Stimulated activated CD4-positive, alpha-beta T cell treated with anti-CD3 and anti-CD28 coated beads, Interleukin-1b, Interleukin-23, amount 100 ng/mL, for 4 hours (primary cell): ENCODE measurements at regions not wholly inside any gene's neighbourhood (a gene's known extent, or its start where the extent isn't known, plus 50 kb on each side); places are given as distances from the start of the nearest gene placed in this dataset.

ENCODE experiments used
- DNase-seq, 2 donors: peaks; one replicate each; pipeline ENCODE4 v3.0.0-alpha.2; 2020; ENCODE audit warnings: low read depth in 2 of 2

DNA sequence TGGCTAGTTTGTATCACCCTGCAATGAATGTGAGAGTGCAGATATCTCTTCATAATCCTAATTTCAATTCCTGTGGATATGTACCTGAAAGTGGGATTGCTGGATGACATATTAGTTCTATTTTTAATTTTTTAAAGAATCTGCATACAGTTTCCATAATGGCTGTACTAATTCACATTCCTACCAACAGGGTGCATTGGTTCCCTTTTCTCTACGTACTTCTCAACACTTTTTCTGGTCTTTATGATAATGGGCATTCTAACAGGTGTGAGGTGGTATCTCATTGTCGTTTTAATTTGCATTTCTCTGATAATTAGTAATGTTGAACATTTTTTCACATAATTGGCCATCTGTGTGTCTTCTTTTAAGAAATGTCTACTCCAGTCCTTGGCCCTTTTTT is 927.5 kb downstream of the DTWD2 start:
- DNase-seq: no peak

DNA sequence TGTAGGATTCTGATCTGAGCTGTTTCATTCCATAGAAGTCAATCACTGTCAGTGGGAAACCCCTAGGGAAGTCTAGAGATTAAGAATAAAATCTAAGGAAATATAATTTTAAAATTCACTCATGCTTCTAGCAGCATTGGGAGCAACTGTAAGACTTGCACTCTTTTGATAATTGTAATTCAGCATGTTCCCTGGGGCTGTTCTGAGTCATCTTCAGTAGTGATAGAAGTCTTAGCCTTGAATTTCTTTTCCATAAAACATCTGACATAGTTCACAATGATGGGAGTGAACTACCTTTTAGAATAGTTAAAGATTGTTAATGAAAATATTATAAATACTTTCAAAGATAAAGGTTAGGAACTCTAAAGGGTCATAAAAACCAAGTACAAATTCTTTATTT is 935.8 kb downstream of the DTWD2 start:
- DNase-seq: no peak

- DNase-seq: no peak
Measured at GRCh38 chr5:118044169-118044568, 944.2 kb downstream of the DTWD2 start.

DNA sequence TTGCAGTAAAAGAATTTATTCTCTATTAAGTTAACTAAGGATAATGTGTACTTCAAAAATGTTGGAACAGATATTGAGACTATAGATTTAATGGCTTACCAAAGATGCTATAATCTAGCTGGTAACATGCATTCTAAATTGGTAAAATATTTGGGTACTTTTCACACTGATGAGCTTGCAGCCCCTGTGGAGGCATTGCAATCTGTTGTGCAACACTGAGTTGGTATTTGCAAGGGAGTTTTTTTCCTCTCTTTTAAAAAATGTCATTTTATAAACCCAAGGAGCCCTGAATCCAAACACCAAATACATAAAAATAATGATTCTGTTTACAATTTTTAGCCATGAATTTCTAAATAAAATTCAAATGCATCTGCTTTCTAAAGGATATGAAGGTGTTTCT is 944.8 kb downstream of the DTWD2 start:
- DNase-seq: no peak

- DNase-seq: no peak
Measured at GRCh38 chr5:118042076-118042475, 946.3 kb downstream of the DTWD2 start.

DNA sequence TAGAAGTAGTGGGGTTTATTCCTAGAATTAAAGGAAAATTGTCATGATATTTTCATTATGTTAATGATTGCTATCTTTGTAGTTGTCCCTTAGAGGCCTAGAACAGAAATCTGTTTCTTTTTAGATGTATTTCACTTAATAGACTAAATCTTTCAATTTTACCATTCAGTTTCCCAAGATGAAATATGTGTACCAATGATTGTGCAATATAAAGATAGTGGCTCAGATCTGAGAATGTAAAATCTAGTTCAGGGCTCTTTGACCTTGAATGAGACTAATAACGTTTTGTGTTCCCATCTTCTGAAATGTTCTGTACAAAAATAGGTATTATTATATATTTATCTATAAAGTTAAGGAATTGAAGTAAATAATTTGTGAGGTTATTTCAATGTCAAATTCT is 947.9 kb downstream of the DTWD2 start:
- no peak for DNase-seq

GRCh38 chr5:118033686-118034338 is 954.5 kb downstream of the DTWD2 start:
- DNase-seq: no peak

- DNase-seq: no peak
Measured at GRCh38 chr5:118029807-118030206, 958.5 kb downstream of the DTWD2 start.

DNA sequence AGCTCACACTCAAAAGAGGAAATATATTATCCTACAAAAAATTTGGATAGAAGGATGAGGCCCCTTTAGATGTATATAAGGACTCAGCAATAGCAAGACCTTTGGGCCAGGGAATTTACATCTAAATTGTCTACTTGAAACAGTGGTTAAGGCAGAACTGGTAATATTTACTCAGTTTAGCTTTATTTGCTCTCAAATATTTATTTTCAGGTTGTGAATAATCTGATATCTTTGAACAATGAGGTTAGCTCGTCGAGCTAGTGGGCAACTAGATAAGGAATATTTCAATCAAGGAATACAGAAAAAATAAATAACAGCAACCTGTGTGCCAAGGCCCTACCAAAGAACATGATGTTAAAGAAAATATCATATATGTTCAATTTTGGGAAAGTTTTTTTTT is 966.3 kb downstream of the DTWD2 start:
- DNase-seq: no peak

GRCh38 chr5:118017536-118017935 is 970.8 kb downstream of the DTWD2 start:
- no peak for DNase-seq

- no peak for DNase-seq
Measured at GRCh38 chr5:118016396-118016795, 972.0 kb downstream of the DTWD2 start.

GRCh38 chr5:118015511-118015910 is 972.8 kb downstream of the DTWD2 start:
- no peak for DNase-seq

DNA sequence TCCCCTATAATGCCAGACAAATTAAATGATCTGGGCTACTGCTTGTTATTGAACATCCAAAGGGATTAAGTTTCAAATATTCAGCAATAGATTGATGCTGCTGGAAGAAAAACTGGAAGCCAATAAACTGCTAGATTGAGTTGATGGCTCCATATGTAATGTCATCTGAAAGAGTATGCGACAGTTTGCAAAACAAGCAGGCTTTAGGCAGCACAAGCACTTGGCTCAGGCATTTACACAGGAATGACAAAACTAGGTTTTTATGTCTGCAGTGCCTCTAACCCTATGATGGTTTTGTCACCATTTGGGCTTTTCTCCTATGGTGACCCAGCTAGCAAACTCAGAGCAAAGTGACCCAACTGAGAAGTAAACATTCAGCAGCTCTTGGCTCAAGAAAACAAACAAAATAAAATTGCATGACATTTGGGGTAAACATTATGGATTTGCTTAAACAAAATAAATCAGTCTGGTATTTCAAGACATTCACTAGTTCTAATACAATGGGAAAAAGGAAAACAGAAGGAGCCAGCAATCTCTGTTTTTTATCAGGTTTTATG is 978.5 kb downstream of the DTWD2 start:
- DNase-seq: no peak

DNA sequence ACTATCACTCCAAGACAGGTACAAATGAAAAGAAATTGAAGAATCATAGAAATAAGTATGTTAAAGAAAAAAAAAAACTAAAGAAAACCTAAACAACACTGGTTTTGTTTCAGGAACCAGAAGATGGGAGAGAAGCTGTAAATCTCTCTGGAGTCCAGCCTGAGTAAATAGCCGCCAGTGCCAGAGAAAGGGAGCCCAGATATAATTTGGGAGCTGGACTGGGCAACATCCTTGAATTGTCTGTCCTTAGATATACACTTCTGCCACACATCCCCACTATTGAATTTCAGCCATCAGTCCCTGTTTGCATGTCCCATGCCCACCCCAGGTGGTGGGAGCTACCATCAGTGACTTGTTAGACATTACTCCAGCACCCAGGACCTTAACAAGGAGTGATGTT is 979.6 kb downstream of the DTWD2 start:
- DNase-seq: no peak

GRCh38 chr5:118007262-118007661 is 981.1 kb downstream of the DTWD2 start:
- DNase-seq: no peak

- DNase-seq: no peak
Measured at GRCh38 chr5:118006219-118006618, 982.1 kb downstream of the DTWD2 start.

- no peak for DNase-seq
Measured at GRCh38 chr5:117999939-118000549, 988.3 kb downstream of the DTWD2 start.

DNA sequence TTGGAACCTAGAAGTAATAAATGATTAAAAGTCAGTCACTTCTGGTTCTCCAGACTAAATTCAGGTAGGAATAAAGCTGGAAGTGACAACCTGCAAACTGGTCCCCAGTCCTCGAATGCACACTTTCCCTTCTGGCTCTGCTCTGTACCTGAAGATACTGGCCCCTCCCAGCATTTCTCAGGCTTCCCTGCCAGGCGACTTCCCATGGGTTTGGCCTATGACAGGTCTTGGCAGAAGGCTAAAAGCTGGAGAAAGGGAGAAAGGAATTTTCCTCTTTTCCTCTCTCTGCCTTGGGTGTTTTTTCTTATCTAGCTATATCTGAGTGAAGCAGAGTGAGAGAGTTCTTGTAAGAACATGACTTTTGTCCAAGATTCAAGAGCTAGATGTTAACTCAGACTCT is 1005.7 kb downstream of the DTWD2 start:
- DNase-seq: no peak

- DNase-seq: no peak
Measured at GRCh38 chr5:117973785-117974184, 1014.6 kb downstream of the DTWD2 start.

GRCh38 chr5:117955831-117956230 is 1032.5 kb downstream of the DTWD2 start:
- no peak for DNase-seq

DNA sequence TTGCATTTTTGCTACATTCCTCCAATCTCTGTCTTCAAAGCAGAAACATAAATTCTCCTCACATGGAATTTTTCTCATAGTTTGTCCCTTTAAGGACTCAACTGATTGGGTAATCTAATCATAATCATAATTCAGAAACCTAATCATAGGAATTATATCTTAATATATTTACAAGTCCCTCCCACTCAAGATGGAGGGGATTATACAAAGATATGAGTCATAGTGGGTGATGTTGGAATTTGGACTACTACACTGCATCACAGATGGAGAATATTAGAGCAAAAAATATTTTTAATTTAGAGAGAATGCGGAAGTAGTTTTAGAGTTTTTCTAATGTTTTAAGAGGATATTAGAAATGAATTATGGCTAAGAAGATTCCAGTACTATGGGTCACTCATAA is 1034.0 kb downstream of the DTWD2 start:
- DNase-seq: no peak

DNA sequence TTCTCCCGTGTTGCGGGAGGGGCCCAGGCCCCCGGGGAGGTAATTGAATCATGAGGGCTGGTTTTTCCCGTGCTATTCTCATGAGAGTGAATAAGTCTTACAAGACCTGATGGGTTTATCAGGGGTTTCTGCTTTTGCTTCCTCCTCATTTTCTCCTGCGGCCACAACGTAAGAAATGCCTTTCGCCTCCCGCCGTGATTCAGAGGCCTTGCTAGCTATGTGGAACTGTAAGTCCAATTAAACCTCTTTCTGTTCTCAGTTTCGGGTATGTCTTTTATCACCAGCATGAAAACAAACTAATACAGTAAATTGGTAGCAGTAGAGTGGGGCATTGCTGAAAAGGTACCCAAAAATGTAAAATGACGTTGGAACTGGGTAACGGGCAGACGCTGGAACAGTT is 1035.1 kb downstream of the DTWD2 start:
- no peak for DNase-seq

DNA sequence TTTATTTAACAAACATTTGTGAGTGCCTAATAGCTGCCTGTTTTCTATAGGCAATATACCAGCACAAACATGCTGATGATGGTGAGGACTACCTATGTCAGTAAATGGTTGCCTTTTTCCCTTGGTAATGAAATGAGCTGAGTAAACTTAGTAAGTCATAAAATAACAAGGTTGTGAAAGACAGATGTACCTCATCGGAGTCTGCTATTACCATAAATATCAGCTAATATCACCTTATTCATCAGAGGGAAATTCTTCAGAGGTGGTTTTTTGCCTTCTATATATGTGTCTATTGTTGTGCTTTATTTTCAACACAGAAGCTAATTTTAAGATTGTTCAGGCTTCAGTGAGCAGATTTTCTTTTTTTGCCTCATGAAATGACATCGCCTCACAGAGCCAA is 1040.5 kb downstream of the DTWD2 start:
- DNase-seq: no peak

DNA sequence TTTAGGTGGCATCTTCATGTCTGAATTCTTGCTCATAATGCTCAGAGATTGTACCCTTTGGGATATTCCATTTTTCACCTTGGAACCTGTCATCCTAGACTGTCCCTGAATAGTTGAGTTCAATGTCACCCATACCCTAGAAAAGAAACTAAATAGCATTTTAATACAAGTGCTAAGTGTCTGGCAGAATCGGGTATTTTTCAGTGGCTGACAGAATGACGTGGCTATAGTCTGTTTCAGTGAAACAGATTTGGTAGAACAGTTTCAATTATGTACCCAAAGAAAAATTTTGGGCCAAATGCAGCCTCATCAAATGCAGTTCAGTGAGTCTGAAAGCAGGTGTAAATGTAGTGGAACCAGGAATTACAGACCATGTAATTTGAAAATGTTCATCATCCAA is 1041.2 kb downstream of the DTWD2 start:
- DNase-seq: no peak
